DND-41 (cell line): ENCODE measurements at regions not wholly inside any gene's neighbourhood (a gene's known extent, or its start where the extent isn't known, plus 50 kb on each side); places are given as distances from the start of the nearest gene placed in this dataset.

Experiments used
- ATAC-seq: fragments of 200-7000 bp; cut with Tn5 transposase; 3 replicates; pipeline ENCODE4 v1.9.1; 2021; ENCODE audit warnings: low read depth; ENCODE audit not compliant: insufficient read depth
- DNase-seq: peaks from one replicate; pipeline ENCODE4 v3.0.0-alpha.2; 2020
- H2AFZ ChIP-seq: 2 replicates; pipeline ENCODE4 v1.6.0; 2012; ENCODE audit warnings: low read depth, low read length
- H3K27ac ChIP-seq: 2 replicates; pipeline ENCODE4 v1.5.1; 2012; ENCODE audit warnings: low read length, inconsistent platforms
- H3K27me3 ChIP-seq: fragments of 200-600 bp; sonication (generic); 2 replicates; pipeline ENCODE4 v1.6.0; 2012; ENCODE audit warnings: low read length, mild to moderate bottlenecking, inconsistent platforms; ENCODE audit not compliant: insufficient read depth, poor library complexity
- H3K36me3 ChIP-seq: 2 replicates; pipeline ENCODE4 v1.5.1; 2012; ENCODE audit warnings: low read length, inconsistent platforms; ENCODE audit not compliant: insufficient read depth
- H3K4me1 ChIP-seq: 2 replicates; pipeline ENCODE4 v1.5.1; 2012; ENCODE audit warnings: mild to moderate bottlenecking, low read length; ENCODE audit not compliant: insufficient read depth
- H3K4me2 ChIP-seq: 2 replicates; pipeline ENCODE4 v1.6.0; 2012; ENCODE audit warnings: mild to moderate bottlenecking, moderate library complexity, low read length, inconsistent platforms; ENCODE audit not compliant: insufficient read depth
- H3K4me3 ChIP-seq, 2 experiments: fragments of 200-600 bp in 1 of 2; shearing (Covaris generic) in 1 of 2; 2 replicates each; pipeline ENCODE4 v1.5.1; 2012 to 2016; ENCODE audit warnings: inconsistent platforms in 2 of 2, low read length in 2 of 2, mild to moderate bottlenecking in 2 of 2, low read depth in 1 of 2, moderate library complexity in 1 of 2
- H3K79me2 ChIP-seq: 2 replicates; pipeline ENCODE4 v1.6.0; 2012; ENCODE audit warnings: low read length, inconsistent platforms; ENCODE audit not compliant: insufficient read depth
- H3K9ac ChIP-seq: 2 replicates; pipeline ENCODE4 v1.6.0; 2012; ENCODE audit warnings: low read depth, mild to moderate bottlenecking, inconsistent platforms, low read length, moderate library complexity
- H3K9me3 ChIP-seq: 2 replicates; pipeline ENCODE4 v1.5.1; 2012; ENCODE audit warnings: low read length, moderate library complexity, mild to moderate bottlenecking, inconsistent platforms; ENCODE audit not compliant: insufficient read depth, severe bottlenecking
- H4K20me1 ChIP-seq: 2 replicates; pipeline ENCODE4 v1.6.0; 2012; ENCODE audit warnings: low read length; ENCODE audit not compliant: insufficient read depth
- CTCF ChIP-seq: IDR thresholded peaks from 2 replicates; pipeline ENCODE4 v1.5.1; 2012; ENCODE audit warnings: borderline replicate concordance, low read length, moderate library complexity, mild to moderate bottlenecking; ENCODE audit not compliant: poor library complexity, severe bottlenecking; ENCODE audit errors: extremely low read depth
- EZH2 ChIP-seq: IDR thresholded peaks from 3 replicates; pipeline ENCODE4 v1.6.1; 2012; ENCODE audit warnings: borderline replicate concordance, low read depth, mild to moderate bottlenecking, moderate library complexity, low read length, inconsistent platforms; ENCODE audit not compliant: severe bottlenecking

DNA sequence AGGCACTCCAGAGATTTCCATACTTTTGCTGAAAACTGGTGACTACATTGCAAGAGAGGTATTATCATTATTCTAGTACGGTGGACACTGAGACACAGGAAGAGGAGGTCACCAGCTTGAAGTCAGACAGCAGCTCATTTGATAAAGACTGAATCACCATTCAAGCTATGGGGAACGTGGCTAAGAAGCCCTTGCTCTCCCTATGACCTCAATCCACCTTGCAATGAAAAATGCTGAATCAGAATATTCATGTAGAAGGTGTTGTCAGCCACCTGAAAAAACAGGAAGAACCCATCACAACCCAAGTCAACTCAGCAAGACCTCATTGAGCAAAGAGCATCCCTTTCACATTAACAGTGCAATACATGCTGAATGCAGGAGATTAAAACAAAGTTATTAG lies 59.0 kb upstream of the FGGY start:
- TF ChIP-seq EZH2 = no peak
- no peak for TF ChIP-seq CTCF
- H3K4me1 ChIP-seq = no peaks in the 10 kb centered on the region
- H3K4me2 ChIP-seq = no peak overlapping the region
- no peaks in the 10 kb centered on the region for H3K27me3 ChIP-seq
- H3K27ac ChIP-seq = no peak overlapping the region
- no peak overlapping the region for H3K4me3 ChIP-seq
- no peak overlapping the region for H2AFZ ChIP-seq
- H3K36me3 ChIP-seq = no peaks in the 10 kb centered on the region
- DNase-seq (no peak), ATAC-seq (no peak)
- no peak overlapping the region for H3K9ac ChIP-seq
- H3K79me2 ChIP-seq = no peaks in the 10 kb centered on the region
- no peaks in the 10 kb centered on the region for H4K20me1 ChIP-seq
- no peaks in the 10 kb centered on the region for H3K9me3 ChIP-seq

- H4K20me1 ChIP-seq = no peaks in the 10 kb centered on the region
- DNase-seq (no peak), ATAC-seq (no peak)
- H3K4me1 ChIP-seq = no peaks in the 10 kb centered on the region
- no peak overlapping the region for H3K9ac ChIP-seq
- no peak overlapping the region for H3K27ac ChIP-seq
- H2AFZ ChIP-seq = no peak overlapping the region
- H3K9me3 ChIP-seq = no peaks in the 10 kb centered on the region
- H3K79me2 ChIP-seq = no peaks in the 10 kb centered on the region
- no peak overlapping the region for H3K4me2 ChIP-seq
- TF ChIP-seq EZH2 (no peak), CTCF (no peak)
- no peaks in the 10 kb centered on the region for H3K27me3 ChIP-seq
- no peak overlapping the region for H3K4me3 ChIP-seq
- H3K36me3 ChIP-seq = no peaks in the 10 kb centered on the region
Measured at GRCh38 chr1:59238333-59238934, 58.5 kb upstream of the FGGY start.

DNA sequence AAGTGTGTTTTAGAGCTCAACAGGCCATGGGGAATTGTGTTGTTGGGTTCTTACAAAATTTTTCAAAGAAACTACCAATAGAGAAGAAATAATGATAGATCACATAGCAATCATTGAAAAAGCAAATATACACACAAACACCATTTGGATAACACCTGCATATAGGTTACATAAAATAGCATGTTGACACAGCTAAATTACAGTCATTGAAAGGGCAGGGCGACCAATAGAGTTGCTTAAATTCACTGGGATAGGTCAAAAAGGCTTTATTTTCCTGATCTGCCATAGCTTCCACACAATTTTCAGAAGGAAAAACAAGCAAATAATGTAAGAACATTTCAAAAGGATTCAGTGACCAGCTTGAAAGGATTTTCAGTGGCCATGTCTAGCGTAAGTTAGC lies 57.9 kb upstream of the FGGY start:
- H3K36me3 ChIP-seq = no peaks in the 10 kb centered on the region
- no peaks in the 10 kb centered on the region for H4K20me1 ChIP-seq
- H3K4me1 ChIP-seq = no peaks in the 10 kb centered on the region
- H3K4me2 ChIP-seq = no peak overlapping the region
- no peak overlapping the region for H2AFZ ChIP-seq
- no peak overlapping the region for H3K27ac ChIP-seq
- no peak for DNase-seq
- H3K9me3 ChIP-seq = no peaks in the 10 kb centered on the region
- no peaks in the 10 kb centered on the region for H3K79me2 ChIP-seq
- ATAC-seq = no peak
- no peak overlapping the region for H3K9ac ChIP-seq
- H3K4me3 ChIP-seq = no peak overlapping the region
- TF ChIP-seq EZH2 (no peak), CTCF (no peak)
- no peaks in the 10 kb centered on the region for H3K27me3 ChIP-seq

DNA sequence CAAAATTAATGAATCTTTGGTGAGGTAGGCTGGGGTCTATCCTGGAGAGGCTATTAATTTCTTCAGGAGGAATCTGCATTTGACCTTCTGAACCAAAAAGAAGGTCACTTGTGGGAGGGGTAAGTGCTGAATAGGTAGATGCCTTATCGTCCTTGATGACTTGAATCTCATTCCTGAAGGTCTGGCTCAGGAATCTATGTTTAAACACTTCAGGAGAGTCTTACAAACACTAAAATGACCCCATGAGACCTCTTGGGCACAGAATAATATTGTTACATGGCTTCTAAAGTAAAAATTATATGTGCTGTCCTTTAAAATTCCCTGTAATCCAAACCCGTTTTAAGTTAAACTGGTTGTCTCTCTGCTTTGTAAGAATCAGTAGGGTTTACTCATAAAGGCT lies 55.0 kb upstream of the FGGY start:
- Histone ChIP-seq H3K36me3 (no peaks in the 10 kb centered on the region), H3K4me2 (no peak overlapping the region), H3K4me1 (no peaks in the 10 kb centered on the region), H3K27ac (no peak overlapping the region), H3K4me3 (no peak overlapping the region), H3K9me3 (peaks cover 3% of the 10 kb centered on the region), H2AFZ (no peak overlapping the region), H3K27me3 (no peaks in the 10 kb centered on the region), H3K79me2 (no peaks in the 10 kb centered on the region), H3K9ac (no peak overlapping the region), H4K20me1 (no peaks in the 10 kb centered on the region)
- no peak for DNase-seq
- TF ChIP-seq EZH2 (no peak), CTCF (no peak)
- ATAC-seq = no peak
